Muscle of leg (tissue), 3 donors: ENCODE measurements at regions not wholly inside any gene's neighbourhood (a gene's known extent, or its start where the extent isn't known, plus 50 kb on each side); places are given as distances from the start of the nearest gene placed in this dataset.

ENCODE experiments used
- DNase-seq: peaks from one replicate; pipeline ENCODE4 v3.0.0; 2013
- H3K27ac ChIP-seq: one replicate; pipeline ENCODE4 v1.5.1; 2013; ENCODE audit warnings: mild to moderate bottlenecking, low read length, control low read depth
- H3K27me3 ChIP-seq: one replicate; pipeline ENCODE4 v1.6.1; 2013; ENCODE audit warnings: low read length; ENCODE audit not compliant: control insufficient read depth, insufficient read depth
- H3K36me3 ChIP-seq: one replicate; pipeline ENCODE4 v1.6.1; 2013; ENCODE audit warnings: low read length; ENCODE audit not compliant: control insufficient read depth, insufficient read depth
- H3K4me1 ChIP-seq: one replicate; pipeline ENCODE4 v1.6.1; 2013; ENCODE audit warnings: low read length; ENCODE audit not compliant: control insufficient read depth, insufficient read depth
- H3K4me3 ChIP-seq: one replicate; pipeline ENCODE4 v1.5.1; 2013; ENCODE audit warnings: low read length, control low read depth
- H3K9me3 ChIP-seq: replicated peaks from 2 replicates; pipeline ENCODE4 v1.6.1; 2013; ENCODE audit warnings: low read depth, low read length; ENCODE audit not compliant: control insufficient read depth
- WGBS: methylation state at CpG from one replicate; pipeline ENCODE4 v1.1.5; 2013; ENCODE audit warnings: missing lambda C conversion rate; ENCODE audit not compliant: insufficient coverage; 5-methylcytosine and 5-hydroxymethylcytosine counted together

GRCh38 chr5:89047571-89047970 is 164.6 kb upstream of the MEF2C start:
- Histone ChIP-seq H3K4me3 (no peak overlapping the region), H3K36me3 (no peaks in the 10 kb centered on the region), H3K27me3 (no peaks in the 10 kb centered on the region), H3K9me3 (peaks cover 2% of the 10 kb centered on the region), H3K27ac (no peak overlapping the region), H3K4me1 (peaks cover 2% of the 10 kb centered on the region)
- no peak for DNase-seq
- 100% methylated on average over 1 of the region's 1 CpG for WGBS

- H3K9me3 ChIP-seq = no peaks in the 10 kb centered on the region
- H3K4me1 ChIP-seq = peaks cover 2% of the 10 kb centered on the region
- WGBS = no CpG with 5 or more reads among the region's 3 CpGs
- DNase-seq = no peak
- no peaks in the 10 kb centered on the region for H3K36me3 ChIP-seq
- H3K27me3 ChIP-seq = no peaks in the 10 kb centered on the region
- H3K27ac ChIP-seq = no peak overlapping the region
- H3K4me3 ChIP-seq = no peak overlapping the region
These were observed 162.2 kb upstream of the MEF2C start for GRCh38 chr5:89045216-89045615.

- Histone ChIP-seq H3K4me3 (no peak overlapping the region), H3K4me1 (peaks cover 2% of the 10 kb centered on the region), H3K9me3 (no peaks in the 10 kb centered on the region), H3K36me3 (no peaks in the 10 kb centered on the region), H3K27me3 (no peaks in the 10 kb centered on the region), H3K27ac (no peak overlapping the region)
- no CpG with 5 or more reads among the region's 5 CpGs for WGBS
- no peak for DNase-seq
These were observed 161.8 kb upstream of the MEF2C start for GRCh38 chr5:89044674-89045200.

GRCh38 chr5:89043676-89044075 is 160.7 kb upstream of the MEF2C start:
- Histone ChIP-seq H3K27me3 (no peaks in the 10 kb centered on the region), H3K27ac (no peak overlapping the region), H3K36me3 (no peaks in the 10 kb centered on the region), H3K4me3 (no peak overlapping the region), H3K9me3 (no peaks in the 10 kb centered on the region), H3K4me1 (peaks cover 2% of the 10 kb centered on the region)
- no peak for DNase-seq
- 17% methylated on average over 1 of the region's 1 CpG for WGBS

- WGBS = 27% methylated on average over 2 of the region's 2 CpGs
- H3K4me3 ChIP-seq = no peak overlapping the region
- no peak overlapping the region for H3K27ac ChIP-seq
- no peaks in the 10 kb centered on the region for H3K27me3 ChIP-seq
- DNase-seq = no peak
- H3K4me1 ChIP-seq = peaks cover 2% of the 10 kb centered on the region
- no peaks in the 10 kb centered on the region for H3K9me3 ChIP-seq
- no peaks in the 10 kb centered on the region for H3K36me3 ChIP-seq
These were observed 159.8 kb upstream of the MEF2C start for GRCh38 chr5:89042746-89043145.

GRCh38 chr5:89041976-89042375 is 159.0 kb upstream of the MEF2C start:
- H3K4me1 ChIP-seq = peaks cover 5% of the 10 kb centered on the region
- no peaks in the 10 kb centered on the region for H3K27me3 ChIP-seq
- H3K27ac ChIP-seq = no peak overlapping the region
- no CpG with 5 or more reads among the region's 3 CpGs for WGBS
- DNase-seq = no peak
- no peaks in the 10 kb centered on the region for H3K9me3 ChIP-seq
- H3K36me3 ChIP-seq = no peaks in the 10 kb centered on the region
- H3K4me3 ChIP-seq = no peak overlapping the region

- Histone ChIP-seq H3K9me3 (no peaks in the 10 kb centered on the region), H3K27me3 (no peaks in the 10 kb centered on the region), H3K27ac (no peak overlapping the region), H3K36me3 (no peaks in the 10 kb centered on the region), H3K4me1 (peaks cover 6% of the 10 kb centered on the region), H3K4me3 (no peak overlapping the region)
- DNase-seq = peak; percentile 24
- 67% methylated on average over 1 of the region's 3 CpGs for WGBS
These were observed 158.3 kb upstream of the MEF2C start for GRCh38 chr5:89041249-89041779.

GRCh38 chr5:89036704-89037489 is 153.9 kb upstream of the MEF2C start:
- 47% methylated on average over 3 of the region's 8 CpGs for WGBS
- H3K4me1 ChIP-seq = peaks cover 4% of the 10 kb centered on the region
- no peak overlapping the region for H3K4me3 ChIP-seq
- H3K9me3 ChIP-seq = no peaks in the 10 kb centered on the region
- DNase-seq = peak; percentile 63
- H3K27ac ChIP-seq = peak overlapping the region; percentile 49
- no peaks in the 10 kb centered on the region for H3K36me3 ChIP-seq
- no peaks in the 10 kb centered on the region for H3K27me3 ChIP-seq

- no peaks in the 10 kb centered on the region for H3K27me3 ChIP-seq
- no peak overlapping the region for H3K4me3 ChIP-seq
- DNase-seq = peak; percentile 18
- H3K4me1 ChIP-seq = peaks cover 4% of the 10 kb centered on the region
- H3K27ac ChIP-seq = no peak overlapping the region
- H3K36me3 ChIP-seq = no peaks in the 10 kb centered on the region
- 49% methylated on average over 2 of the region's 6 CpGs for WGBS
- no peaks in the 10 kb centered on the region for H3K9me3 ChIP-seq
These were observed 153.2 kb upstream of the MEF2C start for GRCh38 chr5:89036166-89036565.

- no peaks in the 10 kb centered on the region for H3K36me3 ChIP-seq
- no peaks in the 10 kb centered on the region for H3K27me3 ChIP-seq
- H3K9me3 ChIP-seq = no peaks in the 10 kb centered on the region
- WGBS = 60% methylated on average over 1 of the region's 2 CpGs
- no peak overlapping the region for H3K27ac ChIP-seq
- H3K4me1 ChIP-seq = peaks cover 4% of the 10 kb centered on the region
- DNase-seq = no peak
- no peak overlapping the region for H3K4me3 ChIP-seq
These were observed 151.6 kb upstream of the MEF2C start for GRCh38 chr5:89034588-89034987.
